Stomach (tissue), 4 donors: ENCODE measurements at regions not wholly inside any gene's neighbourhood (a gene's known extent, or its start where the extent isn't known, plus 50 kb on each side); places are given as distances from the start of the nearest gene placed in this dataset.
"Not testable (repeated sequence)": the region's sequence is repeated elsewhere in the genome, so short reads cannot be mapped to it uniquely, and the experiment has no call there.

ENCODE experiments used
- POLR2A ChIP-seq, 4 donors: fragments of 450-650 bp; IDR thresholded peaks; one replicate each; pipeline ENCODE4 v1.6.1; 2016; ENCODE audit warnings: antibody characterized with exemption in 4 of 4, control low read depth in 2 of 4, mild to moderate bottlenecking in 1 of 4, moderate library complexity in 1 of 4
- POLR2AphosphoS5 ChIP-seq, 3 donors: sonication (generic); formaldehyde crosslinking; IDR thresholded peaks; one replicate each; pipeline ENCODE4 v1.6.1; 2016; ENCODE audit warnings: antibody characterized with exemption in 3 of 3
- TF ChIP-seq, protein P1 (sequence below), 7 experiments: fragments of 450-650 bp in 4 of 7; fragments of 200-600 bp in 3 of 7; sonication (generic) in 3 of 7; IDR thresholded peaks; one replicate each; pipeline ENCODE4 v1.5.1; 2016 to 2019; ENCODE audit warnings: antibody characterized with exemption in 7 of 7, control low read depth in 2 of 7, mild to moderate bottlenecking in 1 of 7

GRCh38 chr16:29197494-29198100 is 208.9 kb downstream of the NPIPB11 start:
- TF ChIP-seq, protein P1, sequence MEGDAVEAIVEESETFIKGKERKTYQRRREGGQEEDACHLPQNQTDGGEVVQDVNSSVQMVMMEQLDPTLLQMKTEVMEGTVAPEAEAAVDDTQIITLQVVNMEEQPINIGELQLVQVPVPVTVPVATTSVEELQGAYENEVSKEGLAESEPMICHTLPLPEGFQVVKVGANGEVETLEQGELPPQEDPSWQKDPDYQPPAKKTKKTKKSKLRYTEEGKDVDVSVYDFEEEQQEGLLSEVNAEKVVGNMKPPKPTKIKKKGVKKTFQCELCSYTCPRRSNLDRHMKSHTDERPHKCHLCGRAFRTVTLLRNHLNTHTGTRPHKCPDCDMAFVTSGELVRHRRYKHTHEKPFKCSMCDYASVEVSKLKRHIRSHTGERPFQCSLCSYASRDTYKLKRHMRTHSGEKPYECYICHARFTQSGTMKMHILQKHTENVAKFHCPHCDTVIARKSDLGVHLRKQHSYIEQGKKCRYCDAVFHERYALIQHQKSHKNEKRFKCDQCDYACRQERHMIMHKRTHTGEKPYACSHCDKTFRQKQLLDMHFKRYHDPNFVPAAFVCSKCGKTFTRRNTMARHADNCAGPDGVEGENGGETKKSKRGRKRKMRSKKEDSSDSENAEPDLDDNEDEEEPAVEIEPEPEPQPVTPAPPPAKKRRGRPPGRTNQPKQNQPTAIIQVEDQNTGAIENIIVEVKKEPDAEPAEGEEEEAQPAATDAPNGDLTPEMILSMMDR (IDR thresholded peaks at IDR 0.05) = not testable (repeated sequence)
- TF ChIP-seq POLR2A, POLR2AphosphoS5 (IDR thresholded peaks at IDR 0.05): not testable (repeated sequence)
